ENCODE measurements at regions not wholly inside any gene's neighbourhood (a gene's known extent, or its start where the extent isn't known, plus 50 kb on each side); places are given as distances from the start of the nearest gene placed in this dataset.
"Not testable (repeated sequence)": the region's sequence is repeated elsewhere in the genome, so short reads cannot be mapped to it uniquely, and the experiment has no call there.

GRCh38 chr20:61092251-61092650 is 159.8 kb upstream of the CDH4 start:
- DNase-seq, result no peak
- peaks cover 5% of the 10 kb centered on the region for H3K4me1 Mint-ChIP-seq (ENCODE audit: low read depth, unreplicated experiment)
- H3K27me3 Mint-ChIP-seq (ENCODE audit: unreplicated experiment), result peaks cover 6% of the 10 kb centered on the region
- no peak overlapping the region for H3K4me3 Mint-ChIP-seq (ENCODE audit: unreplicated experiment)
- no peak overlapping the region for H3K27ac Mint-ChIP-seq (ENCODE audit: unreplicated experiment)
- peaks cover 21% of the 10 kb centered on the region for H3K36me3 Mint-ChIP-seq (ENCODE audit: unreplicated experiment)
- no peak for TF ChIP-seq CTCF (IDR thresholded peaks at IDR 0.05; ENCODE audit: partially characterized antibody, unreplicated experiment)
- peaks cover 4% of the 10 kb centered on the region for H3K9me3 Mint-ChIP-seq (ENCODE audit: unreplicated experiment)

- TF ChIP-seq CTCF (IDR thresholded peaks at IDR 0.05; ENCODE audit: partially characterized antibody, unreplicated experiment), result no peak
- H3K4me3 Mint-ChIP-seq (ENCODE audit: unreplicated experiment), result no peak overlapping the region
- DNase-seq, result no peak
- peaks cover 4% of the 10 kb centered on the region for H3K9me3 Mint-ChIP-seq (ENCODE audit: unreplicated experiment)
- peaks cover 21% of the 10 kb centered on the region for H3K36me3 Mint-ChIP-seq (ENCODE audit: unreplicated experiment)
- H3K4me1 Mint-ChIP-seq (ENCODE audit: low read depth, unreplicated experiment), result peaks cover 5% of the 10 kb centered on the region
- peaks cover 6% of the 10 kb centered on the region for H3K27me3 Mint-ChIP-seq (ENCODE audit: unreplicated experiment)
- no peak overlapping the region for H3K27ac Mint-ChIP-seq (ENCODE audit: unreplicated experiment)
Observed at GRCh38 chr20:61094581-61094980, 157.5 kb upstream of the CDH4 start.

GRCh38 chr20:61096463-61096862 is 155.6 kb upstream of the CDH4 start:
- no peak overlapping the region for H3K4me3 Mint-ChIP-seq (ENCODE audit: unreplicated experiment)
- DNase-seq, result no peak
- peaks cover 6% of the 10 kb centered on the region for H3K27me3 Mint-ChIP-seq (ENCODE audit: unreplicated experiment)
- no peaks in the 10 kb centered on the region for H3K4me1 Mint-ChIP-seq (ENCODE audit: low read depth, unreplicated experiment)
- no peak for TF ChIP-seq CTCF (IDR thresholded peaks at IDR 0.05; ENCODE audit: partially characterized antibody, unreplicated experiment)
- H3K36me3 Mint-ChIP-seq (ENCODE audit: unreplicated experiment), result peaks cover 21% of the 10 kb centered on the region
- H3K9me3 Mint-ChIP-seq (ENCODE audit: unreplicated experiment), result peaks cover 4% of the 10 kb centered on the region
- no peak overlapping the region for H3K27ac Mint-ChIP-seq (ENCODE audit: unreplicated experiment)

- H3K27me3 Mint-ChIP-seq (ENCODE audit: unreplicated experiment), result peaks cover 2% of the 10 kb centered on the region
- no peak overlapping the region for H3K4me3 Mint-ChIP-seq (ENCODE audit: unreplicated experiment)
- no peak for TF ChIP-seq CTCF (IDR thresholded peaks at IDR 0.05; ENCODE audit: partially characterized antibody, unreplicated experiment)
- no peak overlapping the region for H3K27ac Mint-ChIP-seq (ENCODE audit: unreplicated experiment)
- H3K36me3 Mint-ChIP-seq (ENCODE audit: unreplicated experiment), result peaks cover 8% of the 10 kb centered on the region
- H3K4me1 Mint-ChIP-seq (ENCODE audit: low read depth, unreplicated experiment), result no peaks in the 10 kb centered on the region
- no peak for DNase-seq
- peaks cover 2% of the 10 kb centered on the region for H3K9me3 Mint-ChIP-seq (ENCODE audit: unreplicated experiment)
Observed at GRCh38 chr20:61099806-61100205, 152.3 kb upstream of the CDH4 start.

GRCh38 chr20:61100489-61100888 is 151.6 kb upstream of the CDH4 start:
- no peaks in the 10 kb centered on the region for H3K27me3 Mint-ChIP-seq (ENCODE audit: unreplicated experiment)
- no peak overlapping the region for H3K4me3 Mint-ChIP-seq (ENCODE audit: unreplicated experiment)
- no peaks in the 10 kb centered on the region for H3K9me3 Mint-ChIP-seq (ENCODE audit: unreplicated experiment)
- TF ChIP-seq CTCF (IDR thresholded peaks at IDR 0.05; ENCODE audit: partially characterized antibody, unreplicated experiment), result no peak
- H3K4me1 Mint-ChIP-seq (ENCODE audit: low read depth, unreplicated experiment), result peaks cover 2% of the 10 kb centered on the region
- no peak overlapping the region for H3K27ac Mint-ChIP-seq (ENCODE audit: unreplicated experiment)
- no peak for DNase-seq
- peaks cover 5% of the 10 kb centered on the region for H3K36me3 Mint-ChIP-seq (ENCODE audit: unreplicated experiment)

- H3K4me3 Mint-ChIP-seq (ENCODE audit: unreplicated experiment); H3K27me3 Mint-ChIP-seq (ENCODE audit: unreplicated experiment); H3K27ac Mint-ChIP-seq (ENCODE audit: unreplicated experiment); H3K9me3 Mint-ChIP-seq (ENCODE audit: unreplicated experiment); H3K4me1 Mint-ChIP-seq (ENCODE audit: low read depth, unreplicated experiment); H3K36me3 Mint-ChIP-seq (ENCODE audit: unreplicated experiment); DNase-seq: not testable (repeated sequence)
Observed at GRCh38 chr20:61101321-61101720, 150.7 kb upstream of the CDH4 start.
